PC-3 (cell line): ENCODE measurements at regions not wholly inside any gene's neighbourhood (a gene's known extent, or its start where the extent isn't known, plus 50 kb on each side); places are given as distances from the start of the nearest gene placed in this dataset.

Experiments used
- ATAC-seq: fragments of 200-7000 bp; cut with Tn5 transposase; 2 replicates; pipeline ENCODE4 v1.9.1; 2020; ENCODE audit warnings: mild to moderate bottlenecking, moderate library complexity
- BruUV-seq: library from RNA; stranded (reverse); fragments of 400-500 nt; replicated peaks from 2 replicates; lab custom pipeline; 2021; lab: Mats Ljungman, UMichigan
- CTCF ChIA-PET: fragments of 300-600 bp; sonication (Branson Sonifier 250); formaldehyde crosslinking; loops from one replicate; lab custom pipeline; 2022; ENCODE audit warnings: antibody characterized with exemption; lab: Charles Lee
- POLR2A ChIA-PET: fragments of 300-600 bp; sonication (Branson Sonifier 250); formaldehyde crosslinking; loops from one replicate; lab custom pipeline; 2022; ENCODE audit warnings: antibody characterized with exemption; ENCODE audit not compliant: unreplicated experiment; lab: Charles Lee
- DNase-seq: peaks from one replicate; pipeline ENCODE4 v3.0.0-alpha.2; 2015
- H2AFZ ChIP-seq: fragments of 300-600 bp; sonication (generic); 2 replicates; pipeline ENCODE4 v1.6.0; 2016; ENCODE audit warnings: antibody characterized with exemption, low read length
- H3F3A ChIP-seq: fragments of 300-600 bp; sonication (generic); one replicate; pipeline ENCODE4 v1.6.0; 2017; ENCODE audit warnings: antibody characterized with exemption, low read length, control low read depth, mild to moderate bottlenecking; ENCODE audit not compliant: unreplicated experiment
- H3K27ac ChIP-seq: fragments of 300-600 bp; sonication (generic); 2 replicates; pipeline ENCODE4 v1.5.1; 2016; ENCODE audit warnings: mild to moderate bottlenecking, low read length
- H3K27me3 ChIP-seq: fragments of 300-600 bp; sonication (generic); 2 replicates; pipeline ENCODE4 v1.6.1; 2016; ENCODE audit warnings: low read length, mixed read lengths
- H3K36me3 ChIP-seq: fragments of 300-600 bp; sonication (generic); 2 replicates; pipeline ENCODE4 v1.6.1; 2016; ENCODE audit warnings: low read depth, mixed run types, low read length, mixed read lengths
- H3K4me1 ChIP-seq: fragments of 300-600 bp; sonication (generic); 2 replicates; pipeline ENCODE4 v1.5.1; 2016; ENCODE audit warnings: low read length; ENCODE audit not compliant: insufficient read depth
- H3K4me2 ChIP-seq: fragments of 300-600 bp; sonication (generic); 2 replicates; pipeline ENCODE4 v1.6.0; 2016; ENCODE audit warnings: low read length
- H3K4me3 ChIP-seq: fragments of 300-600 bp; sonication (generic); 2 replicates; pipeline ENCODE4 v1.5.1; 2016; ENCODE audit warnings: mild to moderate bottlenecking, low read length, mixed read lengths
- H3K79me2 ChIP-seq: fragments of 300-600 bp; sonication (generic); 2 replicates; pipeline ENCODE4 v1.6.1; 2017; ENCODE audit warnings: low read length, mixed read lengths
- H3K9ac ChIP-seq: fragments of 300-600 bp; sonication (generic); 2 replicates; pipeline ENCODE4 v1.6.0; 2016; ENCODE audit warnings: mild to moderate bottlenecking, low read length
- H3K9me2 ChIP-seq: fragments of 300-600 bp; sonication (generic); replicated peaks from 2 replicates; pipeline ENCODE4 v1.6.1; 2016; ENCODE audit warnings: mixed run types, low read length, mixed read lengths
- H3K9me3 ChIP-seq: fragments of 300-600 bp; sonication (generic); 2 replicates; pipeline ENCODE4 v1.6.1; 2016; ENCODE audit warnings: low read length, mixed read lengths
- H4K20me1 ChIP-seq: fragments of 300-600 bp; sonication (generic); 2 replicates; pipeline ENCODE4 v1.6.1; 2016; ENCODE audit warnings: low read length, mixed read lengths
- CTCF ChIP-seq: fragments of 300-600 bp; sonication (generic); conservative IDR thresholded peaks from 2 replicates; pipeline ENCODE4 v1.5.1; 2017; ENCODE audit warnings: antibody characterized with exemption, low read depth, mild to moderate bottlenecking, low read length
- EZH2 ChIP-seq: fragments of 300-600 bp; sonication (generic); IDR thresholded peaks from one replicate; pipeline ENCODE4 v1.6.1; 2017; ENCODE audit warnings: antibody characterized with exemption, mild to moderate bottlenecking, low read length; ENCODE audit not compliant: unreplicated experiment
- EZH2phosphoT487 ChIP-seq: fragments of 300-600 bp; sonication (generic); IDR thresholded peaks from 2 replicates; pipeline ENCODE4 v1.6.1; 2018; ENCODE audit warnings: mild to moderate bottlenecking, antibody characterized with exemption, low read length, borderline replicate concordance
- intact Hi-C: fragments of 100-400 bp; cut with micrococcal nuclease; formaldehyde crosslinking; loops from 2 replicates; pipeline ENCODE4 v1.9.0; 2023

GRCh38 chr10:63766745-63767137, 245.5 kb downstream of the REEP3 start:
- H4K20me1 ChIP-seq = no peaks in the 10 kb centered on the region
- H3K9me3 ChIP-seq = no peaks in the 10 kb centered on the region
- no peaks in the 10 kb centered on the region for H3K79me2 ChIP-seq
- CTCF ChIA-PET = no interaction called here
- H3F3A ChIP-seq = no peaks in the 10 kb centered on the region
- 0 out of 2 replicates have a peak overlapping the region, but pooled peaks have one; percentile 17 for H2AFZ ChIP-seq
- H3K4me2 ChIP-seq = no peak overlapping the region
- no TSS peak for BruUV-seq
- H3K27me3 ChIP-seq = no peaks in the 10 kb centered on the region
- TF ChIP-seq EZH2 (no peak), EZH2phosphoT487 (no peak), CTCF (no peak)
- H3K9me2 ChIP-seq = no peaks in the 10 kb centered on the region
- no peak overlapping the region for H3K9ac ChIP-seq
- no peaks in the 10 kb centered on the region for H3K4me1 ChIP-seq
- POLR2A ChIA-PET = no interaction called here
- H3K36me3 ChIP-seq = no peaks in the 10 kb centered on the region
- ATAC-seq = no peak
- no peak overlapping the region for H3K27ac ChIP-seq
- no peak for DNase-seq
- intact Hi-C loops = loop anchor here (1.0 to 5.0 kb wide), 5 partner anchors 46 to 599 kb away; partner anchors contain the start of gene JMJD1C
- H3K4me3 ChIP-seq = no peak overlapping the region

- POLR2A ChIA-PET = no interaction called here
- intact Hi-C loops = loop anchor here (1.0 to 5.0 kb wide), 5 partner anchors 46 to 600 kb away; partner anchors contain the start of gene JMJD1C
- H3K4me2 ChIP-seq = no peak overlapping the region
- H3F3A ChIP-seq = no peaks in the 10 kb centered on the region
- DNase-seq (peak; percentile 71), ATAC-seq (peak; percentile 44)
- no peaks in the 10 kb centered on the region for H3K4me1 ChIP-seq
- no peak overlapping the region for H3K4me3 ChIP-seq
- H3K27ac ChIP-seq = no peak overlapping the region
- H3K9me2 ChIP-seq = no peaks in the 10 kb centered on the region
- no peak overlapping the region for H3K9ac ChIP-seq
- TF ChIP-seq CTCF (peak; percentile 83), EZH2 (no peak)
- no peaks in the 10 kb centered on the region for H3K9me3 ChIP-seq
- H3K27me3 ChIP-seq = no peaks in the 10 kb centered on the region
- no peaks in the 10 kb centered on the region for H3K36me3 ChIP-seq
- BruUV-seq = no TSS peak
- CTCF ChIA-PET = interaction anchor here (0.6 to 1.1 kb wide), 4 partner anchors 23 to 743 kb away, joined by 3 to 5 read pairs (median 4); no protein-coding TSS in a partner anchor
- H3K79me2 ChIP-seq = no peaks in the 10 kb centered on the region
- no peaks in the 10 kb centered on the region for H4K20me1 ChIP-seq
- H2AFZ ChIP-seq = 0 out of 2 replicates have a peak overlapping the region, but pooled peaks have one; percentile 17
Measured at GRCh38 chr10:63767138-63767801, 246.1 kb downstream of the REEP3 start.

- Histone ChIP-seq H3K9me2 (no peaks in the 10 kb centered on the region), H3K27me3 (no peaks in the 10 kb centered on the region), H3K9me3 (no peaks in the 10 kb centered on the region), H3K79me2 (no peaks in the 10 kb centered on the region), H3K4me1 (no peaks in the 10 kb centered on the region), H3K4me2 (no peak overlapping the region), H3K36me3 (no peaks in the 10 kb centered on the region), H3K4me3 (no peak overlapping the region), H3F3A (no peaks in the 10 kb centered on the region), H3K27ac (no peak overlapping the region), H3K9ac (no peak overlapping the region), H2AFZ (no peak overlapping the region), H4K20me1 (no peaks in the 10 kb centered on the region)
- DNase-seq = no peak
- intact Hi-C loops = loop anchor here (5.0 kb wide), 1 partner anchor 302 kb away; the partner anchor contains the start of gene JMJD1C
- ChIA-PET POLR2A (no interaction called here), CTCF (no interaction called here)
- no peak for ATAC-seq
- TF ChIP-seq EZH2phosphoT487 (no peak), CTCF (no peak), EZH2 (no peak)
- no TSS peak for BruUV-seq
Measured at GRCh38 chr10:63769367-63769766, 248.2 kb downstream of the REEP3 start.
